ENCODE measurements at regions not wholly inside any gene's neighbourhood (a gene's known extent, or its start where the extent isn't known, plus 50 kb on each side); places are given as distances from the start of the nearest gene placed in this dataset.
A peak's percentile ranks its signal among the peaks of the same experiment; 100 is the strongest.
"Not testable (repeated sequence)": the region's sequence is repeated elsewhere in the genome, so short reads cannot be mapped to it uniquely, and the experiment has no call there.

DNA sequence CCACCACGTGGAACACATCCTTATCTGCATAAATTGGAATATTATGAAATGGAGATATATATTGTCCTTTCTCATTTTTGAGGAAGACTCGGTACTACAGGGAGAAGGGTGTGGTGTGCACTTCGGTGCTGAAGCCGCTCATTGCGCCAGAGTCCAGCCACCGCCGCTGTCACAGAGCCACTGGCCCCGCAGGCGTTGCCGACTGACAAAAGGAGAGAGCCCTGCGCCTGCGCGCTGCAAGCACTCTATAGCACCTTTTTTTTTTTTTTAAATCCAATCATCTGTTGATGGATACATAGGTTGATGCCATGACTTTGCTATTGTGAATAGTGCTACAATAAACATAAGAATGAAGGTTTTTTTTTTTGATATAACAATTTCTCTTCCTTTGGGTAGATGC, 130.0 kb upstream of the TBC1D5 start:
- no peak for DNase-seq

GRCh38 chr3:17865631-17866030, 123.2 kb upstream of the TBC1D5 start:
- DNase-seq, result no peak

DNA sequence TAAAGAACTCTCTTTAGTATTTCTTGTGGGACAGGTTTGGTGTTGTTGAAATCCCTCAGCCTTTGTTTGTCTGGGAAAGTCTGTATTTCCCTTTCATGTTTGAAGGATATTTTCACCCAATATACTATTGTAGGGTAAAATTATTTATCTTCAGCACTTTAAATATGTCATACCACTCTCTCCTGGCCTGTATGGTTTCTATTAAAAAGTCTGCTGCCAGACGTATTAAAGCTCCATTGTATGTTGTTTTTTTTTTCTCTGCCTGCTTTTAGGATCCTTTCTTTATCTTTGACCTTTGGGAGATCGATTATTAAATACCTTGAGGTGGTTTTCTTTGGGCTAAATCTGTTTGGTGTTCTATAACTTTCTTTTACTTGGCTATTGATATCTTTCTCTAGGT, 119.0 kb upstream of the TBC1D5 start:
- DNase-seq, result no peak

DNA sequence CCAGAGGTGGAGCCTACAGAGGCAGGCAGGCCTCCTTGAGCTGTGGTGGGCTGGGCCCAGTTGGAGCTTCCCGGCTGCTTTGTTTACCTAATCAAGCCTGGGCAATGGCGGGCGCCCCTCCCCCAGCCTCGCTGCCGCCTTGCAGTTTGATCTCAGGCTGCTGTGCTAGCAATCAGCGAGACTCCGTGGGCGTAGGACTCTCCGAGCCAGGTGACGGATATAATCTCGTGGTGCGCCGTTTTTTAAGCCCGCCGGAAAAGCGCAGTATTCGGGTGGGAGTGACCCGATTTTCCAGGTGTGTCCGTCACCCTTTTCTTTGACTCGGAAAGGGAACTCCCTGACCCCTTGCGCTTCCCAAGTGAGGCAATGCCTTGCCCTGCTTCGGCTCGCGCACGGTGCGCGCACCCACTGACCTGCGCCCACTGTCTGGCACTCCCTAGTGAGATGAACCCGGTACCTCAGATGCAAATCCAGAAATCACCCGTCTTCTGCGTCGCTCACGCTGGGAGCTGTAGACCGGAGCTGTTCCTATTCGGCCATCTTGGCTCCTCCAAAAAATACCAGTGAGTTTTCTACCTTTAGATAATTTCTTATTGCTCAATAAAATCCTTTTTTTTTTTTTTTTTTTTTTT, 118.5 kb upstream of the TBC1D5 start:
- not testable (repeated sequence) for DNase-seq

GRCh38 chr3:17852217-17852616, 109.8 kb upstream of the TBC1D5 start:
- no peak for DNase-seq

- DNase-seq, result no peak
These were observed 108.0 kb upstream of the TBC1D5 start for GRCh38 chr3:17850448-17850847.

- no peak for DNase-seq
These were observed 105.7 kb upstream of the TBC1D5 start for GRCh38 chr3:17848102-17848501.

- no peak for DNase-seq
These were observed 104.7 kb upstream of the TBC1D5 start for GRCh38 chr3:17847156-17847555.

- no peak for DNase-seq
These were observed 104.0 kb upstream of the TBC1D5 start for GRCh38 chr3:17846466-17846865.

DNA sequence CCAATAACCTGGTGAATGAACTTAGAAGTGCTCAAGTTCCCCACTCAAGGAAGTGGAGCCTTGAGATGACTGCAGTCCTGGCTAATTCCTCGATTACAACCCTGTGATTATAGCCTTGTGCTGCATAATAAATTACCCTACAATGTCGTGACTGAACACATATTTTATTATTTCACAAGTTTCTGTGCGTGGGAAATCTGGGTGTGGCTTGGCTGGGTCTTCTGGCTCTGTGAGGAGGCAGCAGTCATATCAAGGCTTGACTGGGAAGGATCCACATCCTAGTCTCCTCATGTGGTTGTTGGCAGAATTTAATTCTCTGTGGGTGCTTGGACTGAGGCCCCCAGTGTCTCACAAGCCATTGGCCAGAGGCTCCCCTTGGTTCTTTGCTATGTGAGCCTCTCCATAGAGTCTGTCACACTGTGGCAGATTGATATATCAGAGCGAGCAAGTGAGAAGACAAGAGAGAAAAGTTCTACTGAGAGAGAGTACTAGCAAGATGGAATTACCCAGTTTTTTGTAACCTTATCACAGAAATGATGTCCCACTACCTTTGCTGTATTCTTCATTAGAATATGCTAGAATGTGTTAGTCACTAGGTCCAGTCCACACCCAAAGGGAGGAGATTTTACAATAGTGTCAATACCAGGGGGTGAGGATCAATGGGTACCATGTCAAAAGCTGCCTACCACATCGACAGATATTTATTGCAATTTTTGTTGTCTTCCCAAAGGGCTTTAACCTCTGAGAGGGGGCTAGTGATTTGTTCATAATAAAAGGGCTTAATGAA, 102.8 kb upstream of the TBC1D5 start:
- DNase-seq, result no peak

- no peak for DNase-seq
These were observed 101.8 kb upstream of the TBC1D5 start for GRCh38 chr3:17844236-17844635.

DNA sequence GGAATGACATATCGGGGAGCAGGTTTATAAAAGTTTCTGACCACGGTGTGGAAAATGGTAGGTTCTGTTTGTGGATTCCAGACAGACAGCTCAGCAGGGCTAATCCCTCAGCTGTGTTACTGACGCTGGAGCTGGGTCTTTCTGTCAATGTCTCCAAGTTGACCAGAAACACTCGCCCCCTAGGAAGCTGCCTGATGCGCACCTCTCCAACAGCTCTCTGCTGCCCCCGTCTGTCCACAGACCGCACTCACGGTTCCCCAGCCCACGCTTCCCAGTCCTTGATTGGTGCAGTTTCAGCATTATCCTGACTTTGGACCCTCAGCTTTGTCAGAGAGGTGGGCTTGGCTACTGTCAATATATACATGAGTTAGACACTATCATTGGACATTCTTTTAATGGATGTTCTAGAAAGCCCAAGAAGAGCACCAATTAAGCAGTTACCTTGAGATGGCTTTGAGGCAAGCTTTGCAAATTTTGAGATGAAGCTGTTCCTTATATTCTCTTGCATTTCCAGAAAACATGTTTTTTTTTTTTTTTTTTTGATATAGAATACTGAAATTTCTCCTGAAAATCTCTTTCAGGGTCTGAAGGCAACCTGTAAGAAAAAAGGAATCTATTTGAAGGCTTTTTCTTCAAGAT, 98.9 kb upstream of the TBC1D5 start:
- DNase-seq, result peak; percentile 66

DNA sequence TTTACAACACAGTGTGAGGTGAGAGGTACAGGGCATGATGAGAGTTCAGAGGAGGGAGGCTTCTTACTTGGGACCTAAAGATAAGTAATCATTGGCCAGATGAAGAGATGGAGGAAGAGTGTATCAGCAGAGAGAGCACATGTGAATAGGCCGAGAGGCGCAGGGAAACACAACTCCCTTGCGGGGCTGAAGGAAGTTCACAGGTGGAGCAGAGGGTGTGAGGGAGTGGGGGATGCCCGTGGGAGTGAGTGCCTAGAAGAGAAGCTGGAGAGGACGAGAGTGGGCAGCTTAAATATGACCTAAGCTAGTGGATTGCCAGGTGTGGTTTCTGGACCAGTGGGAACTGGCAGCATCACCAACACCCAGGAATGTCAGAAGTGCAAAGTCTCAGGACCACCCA, 98.2 kb upstream of the TBC1D5 start:
- no peak for DNase-seq

- DNase-seq, result no peak
These were observed 97.7 kb upstream of the TBC1D5 start for GRCh38 chr3:17840126-17840525.

- no peak for DNase-seq
These were observed 94.5 kb upstream of the TBC1D5 start for GRCh38 chr3:17836919-17837318.

DNA sequence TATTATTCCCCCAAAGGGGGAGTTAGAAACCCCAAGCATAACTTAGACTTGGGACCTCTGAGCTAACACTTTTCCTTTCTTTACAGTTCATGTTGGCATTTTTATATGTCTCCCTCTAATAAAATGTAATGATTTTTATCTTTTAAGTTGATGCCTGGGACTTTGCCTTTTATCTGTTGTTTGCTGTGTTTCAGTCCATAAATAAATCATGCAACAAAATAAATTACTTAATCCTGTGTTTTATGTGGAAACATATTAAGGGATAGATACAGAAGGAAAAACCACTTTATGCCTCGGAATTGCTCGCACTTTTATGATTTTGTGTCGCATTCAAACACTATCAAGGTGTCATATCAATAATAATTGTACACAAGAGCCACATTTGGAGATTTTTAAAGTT, 93.7 kb upstream of the TBC1D5 start:
- no peak for DNase-seq

DNA sequence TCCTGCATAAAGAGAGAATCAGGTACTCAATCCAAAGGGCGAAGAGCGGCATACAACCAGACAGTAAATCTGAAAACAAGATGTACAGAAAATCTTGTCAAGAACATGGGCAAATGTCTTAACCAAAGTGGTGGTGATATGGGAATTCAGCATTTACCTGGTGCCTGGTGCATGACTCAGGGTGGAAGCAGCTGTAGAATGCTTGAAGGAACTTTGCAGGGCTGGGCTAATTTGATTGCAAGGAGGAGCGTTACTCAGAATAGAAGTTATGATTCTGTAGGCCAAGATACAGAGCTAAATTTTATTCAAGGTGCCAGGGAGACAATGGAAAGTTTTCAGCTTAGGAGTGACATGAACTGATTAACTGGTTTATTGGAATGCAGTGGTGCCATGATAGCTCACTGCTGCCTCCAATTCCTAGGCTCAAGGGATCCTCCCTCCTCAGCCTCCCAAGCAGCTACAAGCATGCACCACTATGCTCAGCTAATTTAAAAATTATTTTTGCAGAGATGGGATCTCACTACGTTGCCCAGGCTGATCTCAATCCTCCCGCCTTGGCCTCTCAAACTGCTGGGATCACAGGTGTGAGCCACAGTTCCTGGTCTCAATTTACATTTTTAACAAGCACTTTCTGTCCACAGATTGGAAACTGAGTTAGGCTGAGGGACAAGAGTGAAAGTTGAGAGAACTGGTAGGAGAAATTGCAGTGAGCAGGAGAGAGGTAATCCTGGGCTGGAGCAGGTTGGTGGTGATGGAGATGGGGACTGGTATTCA, 91.5 kb upstream of the TBC1D5 start:
- DNase-seq, result no peak

DNA sequence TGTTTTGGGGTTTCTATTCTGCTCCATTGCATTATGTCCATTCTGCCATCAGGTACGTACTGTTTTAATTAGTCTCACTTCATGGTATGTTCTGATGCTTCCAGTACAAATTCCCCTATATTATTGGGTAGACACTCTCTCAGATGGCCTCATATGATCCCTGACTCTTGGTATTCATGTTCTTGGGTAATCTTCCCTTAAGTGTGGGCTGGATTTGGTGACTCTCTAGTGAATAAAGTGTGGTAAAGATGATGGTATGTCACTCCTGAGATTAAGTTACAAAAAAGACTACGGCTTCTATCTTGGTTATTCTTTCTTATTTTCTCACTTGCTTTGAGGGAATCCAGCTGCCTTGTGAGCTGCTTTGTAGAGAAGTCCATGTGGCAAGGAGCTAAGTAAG, 89.6 kb upstream of the TBC1D5 start:
- no peak for DNase-seq

DNA sequence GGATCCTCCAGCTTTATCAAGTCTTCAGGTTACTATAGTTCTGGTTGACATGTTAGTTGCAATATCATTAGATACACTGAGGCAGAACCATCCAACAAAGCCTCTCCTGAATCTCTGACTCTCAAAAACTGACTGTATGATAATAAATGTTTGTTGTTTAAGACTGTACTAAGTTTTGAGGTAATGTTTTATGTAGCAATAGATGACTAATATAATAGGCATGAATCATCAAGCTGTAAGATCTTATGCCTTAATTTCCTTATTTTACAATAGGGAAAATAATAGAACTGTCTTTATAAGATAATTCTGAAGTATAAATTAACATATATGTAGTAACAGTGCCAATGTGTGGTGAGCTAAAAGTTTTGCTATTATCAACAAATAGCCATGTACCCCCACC, 88.9 kb upstream of the TBC1D5 start:
- DNase-seq, result no peak

DNA sequence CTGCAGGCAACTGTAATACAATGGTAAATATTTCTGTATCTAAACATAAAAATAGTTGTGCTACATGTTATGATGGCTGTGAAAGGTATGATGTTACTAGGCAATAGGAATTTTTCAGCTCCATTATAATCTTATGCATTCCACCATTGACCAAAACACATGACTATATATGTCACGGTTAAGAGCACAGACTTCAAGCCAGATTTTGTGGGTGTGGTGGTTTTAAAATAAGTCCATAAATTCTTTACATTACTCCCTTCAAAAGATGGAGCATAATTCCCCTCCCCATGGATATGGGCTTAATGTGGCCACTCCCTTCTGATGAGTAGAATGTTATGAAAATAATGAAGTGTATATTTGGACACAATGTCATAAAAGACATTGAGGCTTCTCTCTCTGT, 88.4 kb upstream of the TBC1D5 start:
- DNase-seq, result no peak

DNA sequence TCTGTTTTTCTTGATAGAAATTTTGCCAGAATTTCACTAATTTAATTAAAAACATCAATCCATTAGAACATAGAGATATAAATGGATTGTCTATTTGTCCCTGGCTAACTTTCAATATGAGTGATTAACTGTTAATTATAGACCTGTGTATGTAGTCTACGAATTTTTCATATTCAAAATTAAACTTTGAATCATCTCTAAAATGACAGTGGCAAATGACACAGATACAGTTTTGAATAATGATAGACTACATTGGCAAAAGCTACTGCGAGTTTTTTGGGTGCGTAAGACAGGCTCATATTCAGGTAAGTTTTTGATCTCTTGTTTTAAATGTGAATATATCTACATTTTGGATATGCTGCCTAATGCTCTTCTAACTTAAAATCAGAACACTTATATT, 86.0 kb upstream of the TBC1D5 start:
- no peak for DNase-seq

DNA sequence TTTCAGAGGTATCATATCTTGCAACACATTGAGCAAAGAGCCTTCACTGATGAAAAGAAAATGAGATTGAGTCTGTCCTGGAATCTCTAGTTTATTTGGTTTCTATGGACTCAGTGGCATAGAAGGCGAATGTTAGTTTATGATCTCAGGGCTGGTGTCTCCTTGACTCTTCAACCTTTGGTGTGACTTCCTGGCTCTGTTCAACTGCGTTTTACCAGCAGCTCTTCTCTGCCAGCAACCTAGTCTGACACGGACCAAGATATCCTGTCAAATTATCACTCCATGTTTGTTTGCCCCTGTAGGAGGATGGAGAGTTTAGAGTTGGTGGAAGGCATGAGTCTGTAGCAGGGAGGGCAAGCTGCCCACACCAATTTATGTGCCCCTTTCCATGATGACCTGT, 82.9 kb upstream of the TBC1D5 start:
- DNase-seq, result no peak

GRCh38 chr3:17823816-17824215, 81.4 kb upstream of the TBC1D5 start:
- no peak for DNase-seq

GRCh38 chr3:17823036-17823435, 80.6 kb upstream of the TBC1D5 start:
- no peak for DNase-seq

Measured in activated gamma-delta T cell treated with Interleukin-2 at 50 U/mL for 16 hours (primary cell).